ENCODE measurements at regions not wholly inside any gene's neighbourhood (a gene's known extent, or its start where the extent isn't known, plus 50 kb on each side); places are given as distances from the start of the nearest gene placed in this dataset.

GRCh38 chr2:120497261-120497977 is 151.5 kb downstream of the INHBB start:
- peaks cover 13% of the 10 kb centered on the region for H3K27me3 Mint-ChIP-seq
- H3K27ac Mint-ChIP-seq, result no peak overlapping the region
- H3K4me1 Mint-ChIP-seq, result no peaks in the 10 kb centered on the region
- H3K36me3 Mint-ChIP-seq (ENCODE audit: low read depth), result no peaks in the 10 kb centered on the region
- no peak overlapping the region for H3K4me3 Mint-ChIP-seq
- no peaks in the 10 kb centered on the region for H3K9me3 Mint-ChIP-seq
- ATAC-seq (replicated peaks), result no peak

- H3K27me3 Mint-ChIP-seq, result peaks cover 13% of the 10 kb centered on the region
- ATAC-seq (replicated peaks), result no peak
- H3K4me1 Mint-ChIP-seq, result no peaks in the 10 kb centered on the region
- no peak overlapping the region for H3K4me3 Mint-ChIP-seq
- H3K36me3 Mint-ChIP-seq (ENCODE audit: low read depth), result no peaks in the 10 kb centered on the region
- H3K27ac Mint-ChIP-seq, result no peak overlapping the region
- H3K9me3 Mint-ChIP-seq, result no peaks in the 10 kb centered on the region
Measured at GRCh38 chr2:120498121-120498520, 152.2 kb downstream of the INHBB start.

DNA sequence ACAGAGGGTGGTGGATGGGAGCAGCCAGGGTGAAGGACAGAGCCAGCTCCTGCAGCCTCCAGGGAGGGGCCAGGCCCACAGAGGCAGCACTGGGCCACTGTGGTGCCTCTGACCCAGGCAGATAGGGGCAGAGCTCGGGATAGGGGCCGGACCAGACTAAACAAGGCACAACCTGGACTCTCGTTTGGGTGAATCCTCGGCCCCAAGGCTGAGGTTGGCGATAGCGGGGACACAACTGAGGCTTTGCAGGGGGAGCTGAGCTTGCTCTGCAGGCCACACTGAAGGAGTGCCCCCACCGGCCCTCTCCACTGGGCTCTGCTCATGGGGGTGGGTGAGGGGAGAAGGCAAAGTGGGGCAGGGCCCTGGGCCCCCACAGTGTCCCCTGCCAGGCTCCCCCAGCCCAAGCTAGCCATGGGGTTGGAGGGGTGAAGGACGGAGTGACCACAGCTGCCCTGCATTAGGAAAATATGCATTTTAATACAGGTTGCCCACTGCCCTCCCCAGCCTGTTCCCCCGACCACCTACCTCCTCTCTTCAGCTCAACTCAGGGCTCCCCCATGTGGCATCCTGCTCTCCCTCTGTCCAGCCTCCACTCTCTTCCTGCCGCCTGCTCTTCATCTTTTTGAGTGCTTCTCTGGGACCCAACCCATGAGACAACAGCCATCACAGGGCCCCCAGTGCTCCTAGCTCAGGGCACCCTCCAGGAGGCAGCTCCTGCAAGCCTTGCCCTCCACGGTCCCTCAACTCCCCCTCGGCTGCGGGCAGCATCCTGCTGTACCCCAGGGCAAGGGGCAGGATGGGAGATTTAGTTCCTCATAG is 152.8 kb downstream of the INHBB start:
- Mint-ChIP-seq H3K27me3 (peaks cover 13% of the 10 kb centered on the region), H3K27ac (no peak overlapping the region), H3K4me1 (no peaks in the 10 kb centered on the region), H3K36me3 (ENCODE audit: low read depth) (no peaks in the 10 kb centered on the region), H3K4me3 (no peak overlapping the region), H3K9me3 (no peaks in the 10 kb centered on the region)
- ATAC-seq (replicated peaks), result no peak

GRCh38 chr2:120499784-120500495 is 154.0 kb downstream of the INHBB start:
- Mint-ChIP-seq H3K4me1 (no peaks in the 10 kb centered on the region), H3K36me3 (ENCODE audit: low read depth) (no peaks in the 10 kb centered on the region)

DNA sequence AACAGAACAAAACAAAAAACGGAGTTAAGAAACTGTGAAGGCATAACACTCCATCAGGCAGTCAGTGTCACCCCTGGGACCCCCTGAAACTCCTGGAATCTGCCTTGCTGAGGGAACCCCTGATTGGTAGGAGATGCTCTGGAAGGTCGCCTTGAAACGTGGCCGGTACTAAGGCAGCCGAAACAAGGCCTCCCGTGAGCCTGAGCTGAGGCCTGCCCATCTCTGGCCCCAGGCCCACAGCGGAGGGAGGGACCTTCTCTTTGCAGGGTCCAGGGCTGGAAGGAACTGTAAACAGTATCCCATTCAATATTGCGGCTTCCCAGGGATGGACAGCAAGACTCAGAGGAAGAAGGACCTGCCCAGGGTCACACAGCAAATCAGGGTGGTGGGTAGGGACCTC is 155.7 kb downstream of the INHBB start:
- no peaks in the 10 kb centered on the region for H3K36me3 Mint-ChIP-seq (ENCODE audit: low read depth)
- H3K9me3 Mint-ChIP-seq, result no peaks in the 10 kb centered on the region

More at GRCh38 chr2:120499784-120500495, 154.0 kb downstream of the INHBB start:
- Mint-ChIP-seq H3K9me3 (no peaks in the 10 kb centered on the region), H3K4me3 (no peak overlapping the region), H3K27me3 (peaks cover 10% of the 10 kb centered on the region), H3K27ac (no peak overlapping the region)
- ATAC-seq (replicated peaks), result no peak

GRCh38 chr2:120502357-120502756 is 156.4 kb downstream of the INHBB start:
- no peaks in the 10 kb centered on the region for H3K9me3 Mint-ChIP-seq
- ATAC-seq (replicated peaks), result no peak
- peaks cover 9% of the 10 kb centered on the region for H3K27me3 Mint-ChIP-seq
- no peak overlapping the region for H3K4me3 Mint-ChIP-seq
- no peaks in the 10 kb centered on the region for H3K4me1 Mint-ChIP-seq
- no peak overlapping the region for H3K27ac Mint-ChIP-seq
- H3K36me3 Mint-ChIP-seq (ENCODE audit: low read depth), result no peaks in the 10 kb centered on the region

More for the DNA sequence above, 155.7 kb downstream of the INHBB start:
- no peaks in the 10 kb centered on the region for H3K4me1 Mint-ChIP-seq
- H3K27me3 Mint-ChIP-seq, result peaks cover 10% of the 10 kb centered on the region
- ATAC-seq (replicated peaks), result no peak
- no peak overlapping the region for H3K27ac Mint-ChIP-seq
- no peak overlapping the region for H3K4me3 Mint-ChIP-seq

GRCh38 chr2:120502761-120503160 is 156.8 kb downstream of the INHBB start:
- H3K36me3 Mint-ChIP-seq (ENCODE audit: low read depth), result no peaks in the 10 kb centered on the region
- H3K4me1 Mint-ChIP-seq, result no peaks in the 10 kb centered on the region
- ATAC-seq (replicated peaks), result no peak
- no peaks in the 10 kb centered on the region for H3K9me3 Mint-ChIP-seq
- no peak overlapping the region for H3K27ac Mint-ChIP-seq
- H3K4me3 Mint-ChIP-seq, result no peak overlapping the region
- H3K27me3 Mint-ChIP-seq, result peaks cover 7% of the 10 kb centered on the region

DNA sequence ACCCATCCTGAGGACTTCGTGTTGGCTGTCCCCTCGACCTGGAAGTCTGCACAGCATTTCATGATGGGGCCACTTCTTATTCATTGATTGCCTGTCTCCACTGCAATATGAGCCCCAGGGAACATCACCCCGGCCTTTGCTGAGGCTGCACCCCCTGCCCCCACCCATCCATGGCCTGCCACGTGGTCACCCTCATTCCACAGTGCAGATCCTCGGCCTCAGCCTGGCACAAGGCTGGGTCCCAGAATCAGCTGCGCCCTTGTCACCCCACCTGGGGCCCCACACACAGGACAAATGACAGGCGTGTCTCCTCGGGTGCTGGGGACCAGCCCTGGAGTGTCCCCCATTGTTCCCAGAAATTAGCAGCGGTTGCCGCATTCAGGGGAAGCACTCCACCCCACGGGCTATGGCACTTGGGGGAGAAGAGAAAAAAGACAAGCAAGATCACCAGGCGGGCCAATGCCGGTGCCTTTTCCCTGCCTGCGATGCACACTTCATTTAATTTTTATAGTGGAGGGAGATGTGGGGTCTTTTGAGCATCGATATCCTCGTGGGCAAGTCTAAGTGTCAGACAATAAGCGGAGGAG is 157.4 kb downstream of the INHBB start:
- no peaks in the 10 kb centered on the region for H3K36me3 Mint-ChIP-seq (ENCODE audit: low read depth)
- no peak overlapping the region for H3K4me3 Mint-ChIP-seq
- H3K27me3 Mint-ChIP-seq, result peaks cover 7% of the 10 kb centered on the region
- ATAC-seq (replicated peaks), result no peak
- no peaks in the 10 kb centered on the region for H3K9me3 Mint-ChIP-seq
- no peaks in the 10 kb centered on the region for H3K4me1 Mint-ChIP-seq
- no peak overlapping the region for H3K27ac Mint-ChIP-seq

- Mint-ChIP-seq H3K27me3 (peaks cover 7% of the 10 kb centered on the region), H3K36me3 (ENCODE audit: low read depth) (no peaks in the 10 kb centered on the region), H3K9me3 (no peaks in the 10 kb centered on the region), H3K4me1 (no peaks in the 10 kb centered on the region), H3K27ac (no peak overlapping the region), H3K4me3 (no peak overlapping the region)
- no peak for ATAC-seq (replicated peaks)
Measured at GRCh38 chr2:120503793-120504571, 158.0 kb downstream of the INHBB start.

GRCh38 chr2:120504936-120505705 is 159.2 kb downstream of the INHBB start:
- no peak for ATAC-seq (replicated peaks)
- H3K4me3 Mint-ChIP-seq, result no peak overlapping the region
- H3K27ac Mint-ChIP-seq, result no peak overlapping the region
- no peaks in the 10 kb centered on the region for H3K9me3 Mint-ChIP-seq
- no peaks in the 10 kb centered on the region for H3K36me3 Mint-ChIP-seq (ENCODE audit: low read depth)
- no peaks in the 10 kb centered on the region for H3K27me3 Mint-ChIP-seq
- no peaks in the 10 kb centered on the region for H3K4me1 Mint-ChIP-seq

DNA sequence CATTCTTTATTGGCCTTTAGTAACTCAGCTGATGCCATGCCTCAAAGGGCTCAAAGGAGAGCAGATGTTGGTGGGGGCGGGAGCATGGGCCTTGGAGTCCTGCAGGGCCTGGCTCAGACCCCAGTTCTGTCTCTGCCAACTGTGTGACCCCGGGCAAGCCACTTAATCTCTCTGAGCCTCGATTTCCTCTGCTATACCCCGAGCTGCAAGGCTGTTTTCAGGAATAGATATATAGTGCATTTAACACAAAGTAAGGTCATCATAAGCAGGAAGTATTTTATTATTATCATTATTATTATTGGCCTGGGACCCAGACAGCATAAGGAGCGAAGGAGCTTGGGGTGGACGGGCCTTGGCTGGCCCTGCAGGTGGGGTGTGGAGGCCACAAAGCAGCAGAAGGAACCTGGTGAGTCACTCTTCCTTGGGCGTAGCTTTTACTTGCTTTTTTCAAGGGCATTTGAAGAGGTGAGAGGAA is 162.7 kb downstream of the INHBB start:
- H3K4me3 Mint-ChIP-seq, result no peak overlapping the region
- ATAC-seq (replicated peaks), result no peak
- H3K4me1 Mint-ChIP-seq, result no peaks in the 10 kb centered on the region
- H3K27ac Mint-ChIP-seq, result no peak overlapping the region
- H3K9me3 Mint-ChIP-seq, result no peaks in the 10 kb centered on the region
- H3K36me3 Mint-ChIP-seq (ENCODE audit: low read depth), result no peaks in the 10 kb centered on the region
- H3K27me3 Mint-ChIP-seq, result no peaks in the 10 kb centered on the region

- no peaks in the 10 kb centered on the region for H3K36me3 Mint-ChIP-seq (ENCODE audit: low read depth)
Measured at GRCh38 chr2:120509213-120509815, 163.4 kb downstream of the INHBB start.

More at GRCh38 chr2:120509213-120509815, 163.4 kb downstream of the INHBB start:
- ATAC-seq (replicated peaks), result no peak
- Mint-ChIP-seq H3K27me3 (no peaks in the 10 kb centered on the region), H3K27ac (no peak overlapping the region), H3K9me3 (no peaks in the 10 kb centered on the region), H3K4me1 (no peaks in the 10 kb centered on the region), H3K4me3 (no peak overlapping the region)

Data from activated T-helper 17 cell treated with anti-CD3 and anti-CD28 coated beads, Interleukin-2, amount 50 U/mL, for 72 hours (primary cell).